ENCODE measurements at regions not wholly inside any gene's neighbourhood (a gene's known extent, or its start where the extent isn't known, plus 50 kb on each side); places are given as distances from the start of the nearest gene placed in this dataset.
A peak's percentile ranks its signal among the peaks of the same experiment; 100 is the strongest.

GRCh38 chr20:19001177-19001576 lies 187.6 kb downstream of the SCP2D1 start:
- no peak for DNase-seq (ENCODE audit: low spot score)

- no peak for DNase-seq (ENCODE audit: low spot score)
These were observed 190.1 kb downstream of the SCP2D1 start for GRCh38 chr20:19003366-19004336.

DNA sequence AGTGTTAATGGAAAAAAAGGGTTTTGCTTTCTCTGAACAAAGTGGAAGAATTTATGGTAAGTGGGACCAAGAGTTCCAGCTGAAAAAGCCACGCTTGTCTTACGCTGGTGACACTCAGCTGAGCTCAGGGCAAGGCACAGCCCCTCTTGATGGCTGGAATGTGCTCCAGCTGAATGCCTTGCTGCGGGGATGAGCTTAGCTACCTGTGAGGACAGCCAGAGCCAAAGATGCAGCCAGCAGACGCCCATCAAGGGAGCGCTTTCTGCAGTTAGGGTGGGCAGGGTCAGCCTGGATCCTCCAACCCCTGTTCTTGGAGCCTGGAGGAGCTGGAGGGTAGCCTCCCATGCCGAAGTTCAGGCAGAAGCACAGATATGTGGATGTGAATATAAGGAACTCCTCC lies 191.4 kb downstream of the SCP2D1 start:
- no peak for DNase-seq (ENCODE audit: low spot score)

DNA sequence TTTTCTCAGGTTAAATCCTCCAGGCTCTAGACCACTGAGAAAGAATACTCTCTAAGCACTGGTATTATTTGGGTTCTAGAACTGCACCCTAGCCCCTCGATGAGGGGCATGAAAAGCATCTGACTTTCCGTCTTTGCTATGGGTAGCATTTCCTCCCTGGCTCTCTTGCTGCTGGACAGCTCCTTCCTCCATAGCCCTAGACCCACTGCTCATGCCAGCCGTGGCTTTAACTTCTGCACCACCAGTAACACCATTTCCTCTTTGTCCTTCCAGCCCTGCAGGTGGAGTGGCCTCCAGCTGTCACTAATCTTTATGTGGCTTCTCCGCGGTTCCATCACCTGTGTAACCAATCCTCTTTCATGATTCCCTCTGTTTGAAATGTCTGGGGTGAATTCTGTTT lies 194.9 kb downstream of the SCP2D1 start:
- DNase-seq (ENCODE audit: low spot score) = no peak

GRCh38 chr20:19009081-19009688 lies 195.6 kb downstream of the SCP2D1 start:
- no peak for DNase-seq (ENCODE audit: low spot score)

DNA sequence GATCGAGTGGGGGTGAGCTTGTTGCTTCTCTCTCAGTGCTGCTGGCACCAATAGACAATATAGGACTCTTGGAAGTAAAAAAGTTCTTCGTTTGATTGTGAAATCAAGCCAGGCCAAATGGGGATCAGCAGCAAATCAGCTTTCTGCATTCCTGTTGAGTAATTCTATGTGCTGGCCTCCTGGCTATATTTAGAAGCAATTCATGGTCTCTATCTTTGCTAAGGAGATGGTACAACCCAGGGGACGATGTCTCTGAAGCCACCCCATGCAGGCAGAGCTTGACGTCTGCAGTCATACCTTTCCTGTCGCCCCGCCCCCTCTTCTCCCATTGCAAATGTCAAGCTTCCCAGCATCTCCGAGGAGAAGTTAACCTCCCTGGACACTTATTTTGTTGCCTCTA lies 199.1 kb downstream of the SCP2D1 start:
- DNase-seq (ENCODE audit: low spot score) = peak; percentile 19

- no peak for DNase-seq (ENCODE audit: low spot score)
These were observed 198.5 kb upstream of the SLC24A3 start for GRCh38 chr20:19013907-19014306.

DNA sequence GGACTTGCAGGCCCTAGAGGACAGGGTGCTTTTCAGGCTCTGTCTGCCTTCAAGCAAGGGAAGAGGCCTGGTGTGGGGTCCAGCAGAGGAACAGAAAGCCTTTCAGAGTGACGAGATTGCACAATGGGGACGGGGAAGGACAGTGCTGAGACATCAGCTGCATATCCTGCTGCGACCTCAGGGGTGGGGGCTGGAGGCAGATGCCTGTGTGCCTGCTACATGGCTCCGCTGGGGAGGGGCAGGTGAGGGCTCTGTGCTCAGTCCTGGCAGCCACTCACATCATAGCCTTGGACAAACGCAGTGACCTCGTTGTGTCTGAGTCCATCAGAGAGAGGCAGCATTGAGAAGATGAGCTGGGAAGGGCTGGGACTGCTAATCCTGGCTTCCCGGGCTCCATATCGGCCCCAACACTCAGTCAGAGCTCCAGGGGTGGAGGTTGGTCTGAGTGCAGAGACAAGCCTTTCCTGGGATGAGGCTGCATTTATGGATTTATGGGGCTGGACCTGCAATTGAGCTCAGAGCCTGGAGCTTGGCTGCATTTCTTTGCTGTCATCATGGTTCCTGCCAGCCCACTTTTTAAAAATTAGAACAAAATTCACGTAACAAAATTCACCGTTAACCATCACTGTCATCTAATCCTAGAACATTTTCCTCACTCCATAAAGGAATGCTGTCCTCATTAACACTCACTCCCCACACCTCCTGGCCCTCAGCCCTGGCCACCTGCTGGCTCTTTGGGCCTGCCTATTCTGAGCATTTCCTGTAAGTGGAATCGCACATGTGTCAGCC lies 196.9 kb upstream of the SLC24A3 start:
- no peak for DNase-seq (ENCODE audit: low spot score)

- DNase-seq (ENCODE audit: low spot score) = no peak
These were observed 196.3 kb upstream of the SLC24A3 start for GRCh38 chr20:19016140-19016497.

- DNase-seq (ENCODE audit: low spot score) = no peak
These were observed 195.2 kb upstream of the SLC24A3 start for GRCh38 chr20:19017104-19017690.

DNA sequence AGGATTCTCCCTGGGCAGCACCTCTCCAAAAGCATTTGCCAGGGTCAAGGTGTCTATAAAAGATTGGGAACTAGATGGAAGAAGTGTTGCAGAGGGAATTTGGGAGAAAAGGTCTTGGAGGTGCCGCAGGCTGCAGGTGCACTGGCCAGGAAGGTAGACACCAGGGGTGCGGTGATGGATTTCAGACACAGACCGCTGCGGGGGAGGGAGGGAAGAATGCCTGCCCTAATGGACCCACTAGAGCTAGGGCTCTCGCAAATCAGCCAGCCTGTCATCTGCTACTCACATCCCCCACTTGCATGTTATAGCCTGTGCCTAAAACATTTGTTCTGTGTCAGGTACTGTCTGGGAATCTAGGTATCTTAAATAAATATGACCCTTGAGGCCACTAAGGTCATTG lies 193.6 kb upstream of the SLC24A3 start:
- DNase-seq (ENCODE audit: low spot score) = no peak

DNA sequence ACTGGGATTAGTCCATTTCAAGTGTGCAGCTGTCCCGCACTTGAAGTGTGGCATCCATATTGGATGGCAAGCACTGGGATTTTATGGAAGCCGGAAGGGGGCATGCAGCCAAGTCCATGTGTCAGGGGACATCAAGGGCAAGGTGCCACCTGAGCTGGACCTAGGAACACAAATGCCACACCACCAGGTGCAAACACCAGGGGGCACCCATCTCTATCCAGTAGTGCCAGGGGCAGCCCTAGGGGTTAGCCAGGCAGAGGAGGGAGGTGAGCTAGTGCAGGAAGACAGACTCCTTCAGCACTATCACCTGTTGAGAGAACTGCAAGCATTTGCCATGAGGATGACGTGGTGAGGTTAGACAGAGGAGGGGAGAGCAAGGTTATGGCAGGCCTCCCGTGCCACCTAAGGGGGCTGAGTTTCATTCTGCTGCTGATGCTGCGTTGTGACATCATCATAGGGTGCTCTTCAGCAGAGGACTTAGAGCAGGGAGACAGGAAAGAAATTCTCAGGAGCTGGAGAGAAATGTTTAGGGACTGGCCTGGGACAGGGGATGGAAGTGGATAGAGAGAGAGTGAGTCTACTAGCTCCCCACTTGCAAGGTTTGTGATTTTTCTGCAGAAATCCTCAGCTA lies 192.6 kb upstream of the SLC24A3 start:
- no peak for DNase-seq (ENCODE audit: low spot score)

DNA sequence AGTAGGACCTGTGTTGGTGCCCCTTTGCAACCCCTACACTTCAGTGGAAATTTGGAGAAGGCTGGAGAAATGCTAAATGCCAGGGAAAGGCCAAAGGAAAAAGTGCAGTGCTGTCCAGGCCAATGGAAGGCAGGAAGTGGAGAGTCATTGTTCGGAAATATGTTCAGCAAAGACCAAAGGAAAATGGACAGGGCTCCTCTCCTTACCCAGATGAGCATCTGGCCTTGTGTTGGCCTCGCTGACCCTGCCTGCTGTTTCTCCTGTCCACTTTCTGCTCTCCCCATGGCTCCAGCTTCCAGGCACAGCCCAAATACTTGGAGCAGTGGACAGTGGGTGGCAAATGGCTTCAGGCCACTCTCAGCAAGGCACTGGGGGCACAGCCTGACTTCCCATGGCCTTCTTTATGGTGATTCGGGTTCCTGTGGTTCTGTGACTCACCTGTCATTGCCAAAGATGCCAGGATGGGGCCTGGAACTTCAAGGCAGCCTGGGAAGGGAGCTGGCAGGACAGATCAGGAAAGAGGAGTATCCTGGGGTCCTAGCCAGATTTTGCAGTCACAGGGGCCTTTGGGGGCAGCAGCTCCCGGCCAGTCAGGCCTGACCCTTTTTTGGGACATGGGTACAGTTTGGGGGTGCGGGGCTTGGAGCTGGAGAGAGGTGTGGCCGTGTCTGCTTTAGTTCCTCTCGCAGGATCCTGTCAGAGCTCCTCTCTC lies 190.9 kb upstream of the SLC24A3 start:
- no peak for DNase-seq (ENCODE audit: low spot score)

- DNase-seq (ENCODE audit: low spot score) = no peak
These were observed 190.3 kb upstream of the SLC24A3 start for GRCh38 chr20:19022118-19022575.

DNA sequence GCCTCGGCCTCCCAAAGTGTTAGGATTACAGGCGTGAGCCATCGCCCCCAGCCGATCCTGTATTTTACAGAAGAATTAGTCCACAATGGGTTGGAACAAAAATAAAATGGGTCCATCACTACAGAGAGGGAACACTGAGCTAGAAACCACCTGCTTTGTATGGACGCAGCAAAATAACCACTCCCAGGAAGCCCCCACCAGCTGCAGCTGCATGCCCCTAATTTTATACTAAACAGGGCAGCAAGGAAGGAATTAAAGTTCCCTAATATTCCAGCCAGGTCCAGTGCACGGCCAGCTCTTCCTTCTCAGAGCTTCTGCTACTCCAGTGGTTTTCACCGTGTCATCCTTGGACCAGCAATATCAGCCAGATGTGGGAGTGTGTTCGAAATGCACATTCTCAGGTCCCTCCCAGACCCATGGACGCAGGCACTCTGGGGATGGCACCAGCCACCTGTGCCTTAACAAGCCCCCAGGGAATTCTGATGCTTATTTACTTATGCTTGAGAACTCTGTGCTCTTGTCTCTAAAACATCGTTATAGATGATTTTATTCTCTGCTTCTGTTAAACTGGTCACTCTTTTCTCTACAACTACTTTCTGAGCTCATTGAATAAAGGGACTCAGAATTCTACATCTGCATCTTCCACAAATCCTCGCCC lies 189.5 kb upstream of the SLC24A3 start:
- no peak for DNase-seq (ENCODE audit: low spot score)

DNA sequence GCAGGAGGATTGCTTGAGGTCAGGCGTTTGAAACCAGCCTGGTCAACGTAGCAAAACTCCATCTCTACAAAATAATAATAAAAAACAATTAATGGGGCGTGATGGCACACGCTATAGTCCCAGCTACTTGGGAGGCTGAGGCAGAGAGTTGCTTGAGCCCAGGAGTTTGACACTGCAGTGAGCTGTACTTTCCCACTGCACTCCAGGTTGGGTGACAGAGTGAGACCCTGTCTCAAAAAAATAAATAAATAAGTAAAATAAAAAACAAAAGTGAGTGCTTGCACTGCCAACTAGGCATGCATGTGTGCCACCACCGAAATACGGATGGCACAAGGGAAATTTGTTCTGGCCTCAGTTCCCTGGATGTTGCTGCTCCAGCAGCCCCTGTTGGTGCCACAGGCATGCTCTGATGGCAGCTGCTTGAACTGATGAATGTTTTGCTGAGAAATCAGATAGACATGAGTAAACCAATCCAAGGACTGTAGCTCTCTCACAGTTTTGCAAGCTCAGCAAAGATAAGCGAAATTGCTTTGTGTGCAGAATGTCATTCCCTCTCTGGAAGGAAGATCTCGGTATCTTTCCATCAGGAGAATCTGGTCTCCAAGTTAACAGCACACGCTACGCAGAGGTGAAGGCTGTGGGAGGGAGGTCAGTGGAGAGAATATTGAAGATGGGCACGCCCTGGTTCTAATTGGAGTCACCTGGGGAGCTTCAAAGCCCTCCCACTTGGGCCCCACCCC lies 188.0 kb upstream of the SLC24A3 start:
- DNase-seq (ENCODE audit: low spot score) = no peak

- DNase-seq (ENCODE audit: low spot score) = no peak
These were observed 186.9 kb upstream of the SLC24A3 start for GRCh38 chr20:19025430-19026120.

DNA sequence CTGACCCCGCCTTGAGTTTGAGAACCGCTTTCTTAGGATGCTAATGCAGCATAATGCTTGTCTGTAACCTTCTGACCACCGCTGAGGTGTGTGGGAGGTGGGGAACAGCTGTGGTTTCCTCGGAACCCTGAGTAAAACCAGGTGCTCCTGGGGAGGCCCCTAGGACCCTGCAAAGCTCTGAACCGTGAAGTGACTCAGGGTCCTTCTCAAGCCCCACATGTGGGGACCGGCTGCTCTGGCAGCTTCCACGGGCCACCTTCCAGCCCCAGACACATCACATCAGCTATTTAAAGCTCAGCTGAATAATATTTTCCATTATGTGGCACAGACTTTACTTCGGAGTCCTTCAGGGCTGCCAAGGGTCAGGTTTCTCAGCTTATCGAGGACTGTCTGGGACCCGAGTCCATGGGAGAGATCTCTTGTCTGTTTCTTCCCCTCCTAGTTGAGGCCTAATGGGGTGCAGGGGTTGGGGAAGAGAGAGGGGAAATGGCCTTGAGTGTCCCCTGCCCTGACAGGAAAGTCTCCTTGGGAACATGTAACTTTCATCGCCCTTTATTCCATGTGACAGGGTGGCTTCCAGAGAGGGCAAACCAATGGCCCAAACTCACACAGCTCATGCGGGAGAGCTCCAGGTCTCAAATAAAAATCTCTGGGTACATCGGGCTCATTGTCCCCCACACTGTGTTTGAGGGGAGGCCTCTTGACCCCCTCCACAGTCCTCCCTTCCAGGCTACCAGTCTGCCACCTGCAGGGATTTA lies 186.1 kb upstream of the SLC24A3 start:
- no peak for DNase-seq (ENCODE audit: low spot score)
